Kidney (tissue), 13 donors: ENCODE measurements at regions not wholly inside any gene's neighbourhood (a gene's known extent, or its start where the extent isn't known, plus 50 kb on each side); places are given as distances from the start of the nearest gene placed in this dataset.

Source experiments
- DNase-seq, 5 donors: peaks; one replicate each; pipeline ENCODE4 v3.0.0-alpha.2; 2013 to 2020
- FAIRE-seq: peaks from 2 replicates; lab custom pipeline; 2012; peaks lifted over from hg19 to GRCh38; lab: Jason Lieb, UNC
- H3K27ac ChIP-seq, 2 donors: one replicate each; pipeline ENCODE4 v1.7.0; 2013; ENCODE audit warnings: low read depth in 2 of 2, low read length in 2 of 2, inconsistent platforms in 1 of 2
- H3K27me3 ChIP-seq: one replicate; pipeline ENCODE4 v1.7.1; 2013; ENCODE audit warnings: low read length, inconsistent platforms; ENCODE audit not compliant: control insufficient read depth, insufficient read depth
- H3K36me3 ChIP-seq, 3 donors: one replicate each; pipeline versions ENCODE4 v1.7.0 to v1.7.1; 2013; ENCODE audit warnings: low read length in 3 of 3, control low read depth in 1 of 3, inconsistent platforms in 1 of 3; ENCODE audit not compliant: insufficient read depth in 3 of 3, control insufficient read depth in 2 of 3
- H3K4me1 ChIP-seq, 3 donors: one replicate each; pipeline versions ENCODE4 v1.7.0 to v1.7.1; 2013; ENCODE audit warnings: low read length in 3 of 3, inconsistent platforms in 1 of 3, low read depth in 1 of 3; ENCODE audit not compliant: control insufficient read depth in 2 of 3, insufficient read depth in 2 of 3
- H3K4me3 ChIP-seq, 3 donors: one replicate each; pipeline versions ENCODE4 v1.7.0 to v1.8.1; 2013; ENCODE audit warnings: low read length in 3 of 3, control low read depth in 1 of 3, inconsistent platforms in 1 of 3
- H3K9ac ChIP-seq, 3 donors: one replicate each; pipeline versions ENCODE4 v1.7.0 to v1.7.1; 2013; ENCODE audit warnings: low read length in 3 of 3, control low read depth in 1 of 3, inconsistent platforms in 1 of 3
- H3K9me3 ChIP-seq, 3 donors: one replicate each; pipeline versions ENCODE4 v1.7.0 to v1.7.1; 2013; ENCODE audit warnings: low read length in 3 of 3, control low read depth in 1 of 3, inconsistent platforms in 1 of 3; ENCODE audit not compliant: control insufficient read depth in 2 of 3, insufficient read depth in 1 of 3
- CTCF ChIP-seq: IDR thresholded peaks from 3 replicates; pipeline ENCODE4 v1.5.1; 2012; ENCODE audit warnings: mild to moderate bottlenecking, moderate library complexity, borderline replicate concordance; ENCODE audit not compliant: insufficient read depth; ENCODE audit errors: extremely low read depth
- intact Hi-C: fragments of 100-400 bp; cut with DNase I; formaldehyde crosslinking; loops from one replicate; pipeline ENCODE4 v1.11.1; 2022
- donor health status: control.
- donor health status: control.
- donor health status: control.
- donor health status: control.
- donor health status: control.
- donor health status: DM: yes; HTN: yes; CAD: no.
- donor health status: Normal renal cell carcinoma (clear cell type).

- no peaks in the 10 kb centered on the region for H3K36me3 ChIP-seq
- FAIRE-seq (no peak), DNase-seq (no peak)
- no peak overlapping the region for H3K4me3 ChIP-seq
- H3K4me1 ChIP-seq = no peaks in the 10 kb centered on the region
- TF ChIP-seq CTCF = no peak
- H3K9me3 ChIP-seq = no peaks in the 10 kb centered on the region
- H3K9ac ChIP-seq = no peak overlapping the region
- no peaks in the 10 kb centered on the region for H3K27me3 ChIP-seq
- intact Hi-C loops = no loop called here
- H3K27ac ChIP-seq = no peak overlapping the region
Measured at GRCh38 chr1:234752927-234753326, 142.9 kb upstream of the IRF2BP2 start.

GRCh38 chr1:234751678-234752077 is 141.7 kb upstream of the IRF2BP2 start:
- intact Hi-C loops = no loop called here
- DNase-seq (no peak), FAIRE-seq (no peak)
- H3K4me1 ChIP-seq = no peaks in the 10 kb centered on the region
- no peak overlapping the region for H3K9ac ChIP-seq
- H3K27me3 ChIP-seq = no peaks in the 10 kb centered on the region
- H3K4me3 ChIP-seq = no peak overlapping the region
- no peak for TF ChIP-seq CTCF
- H3K9me3 ChIP-seq = no peaks in the 10 kb centered on the region
- no peak overlapping the region for H3K27ac ChIP-seq
- no peaks in the 10 kb centered on the region for H3K36me3 ChIP-seq

- no peaks in the 10 kb centered on the region for H3K9me3 ChIP-seq
- intact Hi-C loops = no loop called here
- TF ChIP-seq CTCF = no peak
- no peaks in the 10 kb centered on the region for H3K4me1 ChIP-seq
- no peak for DNase-seq
- H3K27me3 ChIP-seq = no peaks in the 10 kb centered on the region
- H3K9ac ChIP-seq = no peak overlapping the region
- no peak for FAIRE-seq
- H3K4me3 ChIP-seq = no peak overlapping the region
- H3K36me3 ChIP-seq = no peaks in the 10 kb centered on the region
- H3K27ac ChIP-seq = no peak overlapping the region
Measured at GRCh38 chr1:234750922-234751627, 141.1 kb upstream of the IRF2BP2 start.

GRCh38 chr1:234748713-234749112 is 138.7 kb upstream of the IRF2BP2 start:
- H3K27me3 ChIP-seq = no peaks in the 10 kb centered on the region
- intact Hi-C loops = no loop called here
- no peak overlapping the region for H3K27ac ChIP-seq

More at GRCh38 chr1:234748713-234749112, 138.7 kb upstream of the IRF2BP2 start:
- no peak for TF ChIP-seq CTCF
- H3K9me3 ChIP-seq = no peaks in the 10 kb centered on the region
- no peaks in the 10 kb centered on the region for H3K36me3 ChIP-seq
- H3K4me3 ChIP-seq = no peak overlapping the region
- peaks cover 0 to 9% (median 3%) of the 10 kb centered on the region in 3 donors for H3K4me1 ChIP-seq
- no peak for DNase-seq
- no peak for FAIRE-seq
- H3K9ac ChIP-seq = no peak overlapping the region
